Liver (tissue), 7 donors: ENCODE measurements at regions not wholly inside any gene's neighbourhood (a gene's known extent, or its start where the extent isn't known, plus 50 kb on each side); places are given as distances from the start of the nearest gene placed in this dataset.

Experiments used
- DNase-seq: peaks from one replicate; pipeline ENCODE4 v3.0.0-alpha.2; 2017; ENCODE audit warnings: low spot score
- H3K27ac ChIP-seq, 2 donors: one replicate each; pipeline ENCODE4 v1.7.0; 2013; ENCODE audit warnings: inconsistent platforms in 2 of 2, low read length in 2 of 2, control low read depth in 1 of 2, low read depth in 1 of 2, mild to moderate bottlenecking in 1 of 2
- H3K27me3 ChIP-seq, 4 donors: one replicate each; pipeline versions ENCODE4 v1.6.1 to v1.7.0; 2013; ENCODE audit warnings: low read length in 3 of 4, inconsistent platforms in 1 of 4, mild to moderate bottlenecking in 1 of 4, moderate library complexity in 1 of 4; ENCODE audit not compliant: control insufficient read depth in 4 of 4, insufficient read depth in 4 of 4
- H3K36me3 ChIP-seq, 4 donors: one replicate each; pipeline versions ENCODE4 v1.6.1 to v1.7.0; 2013; ENCODE audit warnings: low read length in 3 of 4, mild to moderate bottlenecking in 3 of 4, low read depth in 1 of 4, moderate library complexity in 1 of 4; ENCODE audit not compliant: control insufficient read depth in 4 of 4, insufficient read depth in 3 of 4
- H3K4me1 ChIP-seq, 4 donors: one replicate each; pipeline versions ENCODE4 v1.6.1 to v1.7.0; 2013; ENCODE audit warnings: low read length in 3 of 4, mild to moderate bottlenecking in 3 of 4, moderate library complexity in 1 of 4; ENCODE audit not compliant: control insufficient read depth in 4 of 4, insufficient read depth in 4 of 4
- H3K4me3 ChIP-seq, 3 donors: one replicate each; pipeline versions ENCODE4 v1.6.1 to v1.7.0; 2013; ENCODE audit warnings: low read length in 3 of 3, control low read depth in 1 of 3, low read depth in 1 of 3, mild to moderate bottlenecking in 1 of 3
- H3K9ac ChIP-seq, 2 donors: one replicate each; pipeline ENCODE4 v1.7.0; 2013; ENCODE audit warnings: low read length in 2 of 2, mild to moderate bottlenecking in 2 of 2, moderate library complexity in 2 of 2, control low read depth in 1 of 2, low read depth in 1 of 2
- H3K9me3 ChIP-seq, 4 donors: one replicate each; pipeline versions ENCODE4 v1.6.1 to v1.7.0; 2013; ENCODE audit warnings: low read length in 3 of 4; ENCODE audit not compliant: control insufficient read depth in 4 of 4
- EGR1 ChIP-seq, 2 donors: IDR thresholded peaks; 2 replicates each; pipeline ENCODE4 v1.6.1; 2016 to 2018; ENCODE audit warnings: antibody characterized with exemption in 2 of 2, low read depth in 2 of 2
- FOXA1 ChIP-seq: IDR thresholded peaks from 2 replicates; pipeline ENCODE4 v1.6.1; 2016; ENCODE audit warnings: antibody characterized with exemption
- FOXA2 ChIP-seq: IDR thresholded peaks from 2 replicates; pipeline ENCODE4 v1.6.1; 2016; ENCODE audit warnings: antibody characterized with exemption
- GABPA ChIP-seq, 2 donors: IDR thresholded peaks in 1 of 2; conservative IDR thresholded peaks in 1 of 2; 2 replicates each; pipeline ENCODE4 v1.6.1; 2016; ENCODE audit warnings: antibody characterized with exemption in 2 of 2, mild to moderate bottlenecking in 1 of 2, moderate library complexity in 1 of 2
- HNF4A ChIP-seq, 2 donors: conservative IDR thresholded peaks; 2 replicates each; pipeline ENCODE4 v1.6.1; 2016; ENCODE audit warnings: antibody characterized with exemption in 2 of 2, mild to moderate bottlenecking in 2 of 2
- HNF4G ChIP-seq: IDR thresholded peaks from 2 replicates; pipeline ENCODE4 v1.6.1; 2016; ENCODE audit warnings: antibody characterized with exemption
- JUND ChIP-seq, 2 donors: IDR thresholded peaks; 2 replicates each; pipeline ENCODE4 v1.6.1; 2016; ENCODE audit warnings: antibody characterized with exemption in 2 of 2
- NR2F2 ChIP-seq: IDR thresholded peaks from 2 replicates; pipeline ENCODE4 v1.6.1; 2016; ENCODE audit warnings: antibody characterized with exemption
- RAD21 ChIP-seq, 2 donors: IDR thresholded peaks; 2 replicates each; pipeline ENCODE4 v1.6.1; 2016; ENCODE audit warnings: antibody characterized with exemption in 2 of 2, mild to moderate bottlenecking in 2 of 2
- RXRA ChIP-seq, 2 donors: IDR thresholded peaks; 2 replicates each; pipeline ENCODE4 v1.6.1; 2017 to 2018; ENCODE audit warnings: antibody characterized with exemption in 2 of 2, mild to moderate bottlenecking in 1 of 2
- SP1 ChIP-seq: IDR thresholded peaks from 2 replicates; pipeline ENCODE4 v1.6.1; 2018; ENCODE audit warnings: antibody characterized with exemption, mild to moderate bottlenecking
- TAF1 ChIP-seq: conservative IDR thresholded peaks from 2 replicates; pipeline ENCODE4 v1.6.1; 2016; ENCODE audit warnings: antibody characterized with exemption, mild to moderate bottlenecking
- YY1 ChIP-seq: IDR thresholded peaks from 2 replicates; pipeline ENCODE4 v1.6.1; 2016; ENCODE audit warnings: antibody characterized with exemption, mild to moderate bottlenecking
- WGBS: extraction: QIAGEN DNeasy Blood & Tissue Kit; methylation state at CpG from one replicate; pipeline ENCODE4 v1.1.7; 2013; 5-methylcytosine and 5-hydroxymethylcytosine counted together
- TF ChIP-seq, protein P1 (sequence below): IDR thresholded peaks from 2 replicates; pipeline ENCODE4 v1.6.1; 2016; ENCODE audit warnings: antibody characterized with exemption
- TF ChIP-seq, protein P2 (sequence below): IDR thresholded peaks from 2 replicates; pipeline ENCODE4 v1.6.1; 2016; ENCODE audit warnings: antibody characterized with exemption, mild to moderate bottlenecking
- TF ChIP-seq, protein P3 (sequence below): IDR thresholded peaks from 2 replicates; pipeline ENCODE4 v1.6.1; 2016; ENCODE audit warnings: antibody characterized with exemption
- TF ChIP-seq, protein P4 (sequence below): IDR thresholded peaks from 2 replicates; pipeline ENCODE4 v1.6.1; 2016; ENCODE audit warnings: antibody characterized with exemption
- donor health status: healthy.
- donor health status: healthy.
- donor health status: healthy.
- donor health status: healthy.

DNA sequence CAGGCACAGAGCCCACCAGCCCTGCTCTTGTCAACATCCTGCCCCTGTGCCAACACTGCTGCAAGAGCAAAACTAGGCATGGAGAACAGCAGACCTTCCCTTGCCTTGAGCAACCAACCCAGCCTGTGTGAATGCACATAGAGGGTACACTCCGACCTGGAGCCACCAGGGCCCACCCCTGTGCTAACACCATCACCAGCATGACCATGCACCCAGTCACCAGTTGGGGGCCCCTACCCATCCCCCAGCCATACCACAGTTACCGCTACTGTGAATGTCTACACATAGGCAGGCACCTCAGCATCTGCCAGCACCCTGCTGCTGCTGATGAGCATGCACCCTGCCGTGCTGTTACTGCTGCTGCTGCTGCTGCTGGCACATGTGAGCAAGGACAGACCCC lies 301.9 kb upstream of the ST6GAL2 start:
- no peak for DNase-seq
- Histone ChIP-seq H3K4me3 (no peak overlapping the region), H3K27me3 (no peaks in the 10 kb centered on the region), H3K9ac (no peak overlapping the region), H3K9me3 (peaks cover 0 to 1% (median 0%) of the 10 kb centered on the region in 4 donors), H3K4me1 (no peaks in the 10 kb centered on the region), H3K36me3 (no peaks in the 10 kb centered on the region), H3K27ac (no peak overlapping the region)
- TF ChIP-seq, protein P1, sequence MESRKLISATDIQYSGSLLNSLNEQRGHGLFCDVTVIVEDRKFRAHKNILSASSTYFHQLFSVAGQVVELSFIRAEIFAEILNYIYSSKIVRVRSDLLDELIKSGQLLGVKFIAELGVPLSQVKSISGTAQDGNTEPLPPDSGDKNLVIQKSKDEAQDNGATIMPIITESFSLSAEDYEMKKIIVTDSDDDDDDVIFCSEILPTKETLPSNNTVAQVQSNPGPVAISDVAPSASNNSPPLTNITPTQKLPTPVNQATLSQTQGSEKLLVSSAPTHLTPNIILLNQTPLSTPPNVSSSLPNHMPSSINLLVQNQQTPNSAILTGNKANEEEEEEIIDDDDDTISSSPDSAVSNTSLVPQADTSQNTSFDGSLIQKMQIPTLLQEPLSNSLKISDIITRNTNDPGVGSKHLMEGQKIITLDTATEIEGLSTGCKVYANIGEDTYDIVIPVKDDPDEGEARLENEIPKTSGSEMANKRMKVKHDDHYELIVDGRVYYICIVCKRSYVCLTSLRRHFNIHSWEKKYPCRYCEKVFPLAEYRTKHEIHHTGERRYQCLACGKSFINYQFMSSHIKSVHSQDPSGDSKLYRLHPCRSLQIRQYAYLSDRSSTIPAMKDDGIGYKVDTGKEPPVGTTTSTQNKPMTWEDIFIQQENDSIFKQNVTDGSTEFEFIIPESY, result no peak
- TF ChIP-seq RXRA (IDR thresholded peaks at IDR 0.05) (no peak), GABPA (IDR thresholded peaks at IDR 0.05 in 1 of 2, conservative IDR thresholded peaks at IDR 0.05 in 1 of 2) (no peak), NR2F2 (no peak), RAD21 (IDR thresholded peaks at IDR 0.05) (no peak), HNF4G (no peak)
- TF ChIP-seq, protein P2, sequence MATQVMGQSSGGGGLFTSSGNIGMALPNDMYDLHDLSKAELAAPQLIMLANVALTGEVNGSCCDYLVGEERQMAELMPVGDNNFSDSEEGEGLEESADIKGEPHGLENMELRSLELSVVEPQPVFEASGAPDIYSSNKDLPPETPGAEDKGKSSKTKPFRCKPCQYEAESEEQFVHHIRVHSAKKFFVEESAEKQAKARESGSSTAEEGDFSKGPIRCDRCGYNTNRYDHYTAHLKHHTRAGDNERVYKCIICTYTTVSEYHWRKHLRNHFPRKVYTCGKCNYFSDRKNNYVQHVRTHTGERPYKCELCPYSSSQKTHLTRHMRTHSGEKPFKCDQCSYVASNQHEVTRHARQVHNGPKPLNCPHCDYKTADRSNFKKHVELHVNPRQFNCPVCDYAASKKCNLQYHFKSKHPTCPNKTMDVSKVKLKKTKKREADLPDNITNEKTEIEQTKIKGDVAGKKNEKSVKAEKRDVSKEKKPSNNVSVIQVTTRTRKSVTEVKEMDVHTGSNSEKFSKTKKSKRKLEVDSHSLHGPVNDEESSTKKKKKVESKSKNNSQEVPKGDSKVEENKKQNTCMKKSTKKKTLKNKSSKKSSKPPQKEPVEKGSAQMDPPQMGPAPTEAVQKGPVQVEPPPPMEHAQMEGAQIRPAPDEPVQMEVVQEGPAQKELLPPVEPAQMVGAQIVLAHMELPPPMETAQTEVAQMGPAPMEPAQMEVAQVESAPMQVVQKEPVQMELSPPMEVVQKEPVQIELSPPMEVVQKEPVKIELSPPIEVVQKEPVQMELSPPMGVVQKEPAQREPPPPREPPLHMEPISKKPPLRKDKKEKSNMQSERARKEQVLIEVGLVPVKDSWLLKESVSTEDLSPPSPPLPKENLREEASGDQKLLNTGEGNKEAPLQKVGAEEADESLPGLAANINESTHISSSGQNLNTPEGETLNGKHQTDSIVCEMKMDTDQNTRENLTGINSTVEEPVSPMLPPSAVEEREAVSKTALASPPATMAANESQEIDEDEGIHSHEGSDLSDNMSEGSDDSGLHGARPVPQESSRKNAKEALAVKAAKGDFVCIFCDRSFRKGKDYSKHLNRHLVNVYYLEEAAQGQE, result no peak
- TF ChIP-seq, protein P3, sequence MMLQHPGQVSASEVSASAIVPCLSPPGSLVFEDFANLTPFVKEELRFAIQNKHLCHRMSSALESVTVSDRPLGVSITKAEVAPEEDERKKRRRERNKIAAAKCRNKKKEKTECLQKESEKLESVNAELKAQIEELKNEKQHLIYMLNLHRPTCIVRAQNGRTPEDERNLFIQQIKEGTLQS, result no peak
- 54% methylated on average over 3 of the region's 3 CpGs for WGBS

DNA sequence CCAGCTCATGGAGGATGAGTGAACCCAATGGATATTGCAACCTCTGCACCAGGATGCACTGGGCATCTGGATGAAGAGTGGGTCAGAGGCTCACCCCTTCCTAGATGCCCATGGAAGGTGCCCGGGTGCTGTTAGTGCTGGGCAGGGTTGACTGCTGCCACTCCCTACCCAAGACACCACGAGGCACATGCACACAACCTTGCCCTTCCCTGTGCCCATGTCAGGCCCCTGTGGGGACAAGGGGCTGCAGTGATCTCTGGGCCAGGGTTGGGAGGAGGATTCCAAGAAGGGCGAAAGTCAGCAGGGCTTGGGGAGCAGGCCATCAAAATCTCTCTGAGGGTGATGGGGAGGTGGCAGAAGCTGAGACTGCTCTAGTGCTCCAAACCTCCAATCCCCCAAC lies 309.7 kb upstream of the ST6GAL2 start:
- TF ChIP-seq SP1 (no peak), FOXA1 (no peak), RAD21 (IDR thresholded peaks at IDR 0.05) (no peak), GABPA (IDR thresholded peaks at IDR 0.05 in 1 of 2, conservative IDR thresholded peaks at IDR 0.05 in 1 of 2) (no peak), NR2F2 (no peak), HNF4A (conservative IDR thresholded peaks at IDR 0.05) (no peak), EGR1 (IDR thresholded peaks at IDR 0.05; ENCODE audit: low read depth in 2 of 2) (no peak), HNF4G (no peak), FOXA2 (no peak), RXRA (IDR thresholded peaks at IDR 0.05) (no peak), JUND (IDR thresholded peaks at IDR 0.05) (no peak), YY1 (no peak), TAF1 (no peak)
- TF ChIP-seq, protein P2, result no peak
- TF ChIP-seq, protein P4, sequence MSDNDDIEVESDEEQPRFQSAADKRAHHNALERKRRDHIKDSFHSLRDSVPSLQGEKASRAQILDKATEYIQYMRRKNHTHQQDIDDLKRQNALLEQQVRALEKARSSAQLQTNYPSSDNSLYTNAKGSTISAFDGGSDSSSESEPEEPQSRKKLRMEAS, result no peak
- no peak for DNase-seq
- Histone ChIP-seq H3K9ac (no peak overlapping the region), H3K9me3 (no peaks in the 10 kb centered on the region), H3K4me1 (no peaks in the 10 kb centered on the region), H3K36me3 (no peaks in the 10 kb centered on the region), H3K27me3 (no peaks in the 10 kb centered on the region), H3K4me3 (no peak overlapping the region), H3K27ac (no peak overlapping the region)
- 64% methylated on average over 3 of the region's 3 CpGs for WGBS
